CD4-positive, alpha-beta T cell treated with Interleukin-12 subunit alpha and Interleukin-12 subunit beta, for 1 hour (primary cell): ENCODE measurements at regions not wholly inside any gene's neighbourhood (a gene's known extent, or its start where the extent isn't known, plus 50 kb on each side); places are given as distances from the start of the nearest gene placed in this dataset.

Experiments used
- DNase-seq: peaks from one replicate; pipeline ENCODE4 v3.0.0-alpha.2; 2020

GRCh38 chr6:87905101-87905641 lies 142.5 kb upstream of the SPACA1 start:
- DNase-seq, result no peak

DNA sequence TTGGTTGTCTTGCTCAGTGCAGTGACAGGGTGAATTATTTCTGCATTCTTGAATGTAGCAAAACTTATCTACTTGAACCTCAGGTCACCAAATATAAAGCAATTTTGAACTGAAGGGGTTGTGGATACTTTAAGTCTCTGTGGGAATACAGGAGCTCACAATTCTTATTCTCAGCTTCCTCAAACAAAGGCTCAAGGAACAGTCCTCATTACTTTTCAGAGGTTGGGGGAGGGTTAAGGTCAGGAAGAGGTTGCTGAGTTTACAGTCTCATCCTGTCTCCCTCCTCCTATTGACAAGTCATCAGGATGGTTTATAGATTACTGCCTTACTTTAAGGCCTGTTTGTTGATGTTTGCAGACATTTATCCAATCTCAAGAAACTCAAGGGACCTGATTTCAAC lies 143.6 kb upstream of the SPACA1 start:
- DNase-seq, result no peak

DNA sequence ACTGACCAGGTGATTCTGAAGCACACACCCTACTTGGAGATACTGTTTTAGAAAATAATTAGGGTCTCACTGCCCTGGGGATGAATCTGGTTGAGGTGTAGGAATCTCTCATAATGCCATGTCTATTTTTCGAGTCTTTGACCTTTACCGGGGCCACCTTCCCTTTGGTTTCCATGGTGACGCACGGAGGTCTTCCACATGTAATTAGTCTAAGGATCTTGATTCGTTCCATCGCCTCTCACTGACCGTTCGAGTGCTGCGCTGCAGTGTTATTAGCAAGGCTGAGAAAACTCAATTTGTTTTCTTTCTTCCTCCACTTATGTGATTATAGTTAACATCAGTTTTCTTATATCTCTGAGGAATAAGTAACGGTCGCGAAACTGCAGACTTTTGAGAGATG lies 144.3 kb upstream of the SPACA1 start:
- DNase-seq, result no peak

DNA sequence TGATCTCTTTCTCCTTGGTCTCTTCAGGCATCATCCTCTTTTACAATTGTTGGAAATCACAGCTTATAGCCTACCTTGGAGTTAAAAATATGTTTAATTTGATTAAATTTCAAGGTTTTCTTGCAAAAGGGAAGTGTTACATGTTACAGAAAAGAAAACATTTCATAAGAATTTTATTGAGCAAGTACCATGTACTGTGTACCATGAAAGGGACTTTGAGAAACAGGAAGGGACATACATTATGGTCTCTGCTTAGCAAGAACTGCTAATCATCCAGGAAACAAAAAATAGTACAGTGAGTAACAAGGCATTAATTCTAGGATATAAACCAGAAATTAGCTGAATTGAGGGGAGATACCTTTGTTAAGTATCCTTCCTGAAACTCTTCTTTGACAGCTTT lies 145.3 kb upstream of the SPACA1 start:
- no peak for DNase-seq

DNA sequence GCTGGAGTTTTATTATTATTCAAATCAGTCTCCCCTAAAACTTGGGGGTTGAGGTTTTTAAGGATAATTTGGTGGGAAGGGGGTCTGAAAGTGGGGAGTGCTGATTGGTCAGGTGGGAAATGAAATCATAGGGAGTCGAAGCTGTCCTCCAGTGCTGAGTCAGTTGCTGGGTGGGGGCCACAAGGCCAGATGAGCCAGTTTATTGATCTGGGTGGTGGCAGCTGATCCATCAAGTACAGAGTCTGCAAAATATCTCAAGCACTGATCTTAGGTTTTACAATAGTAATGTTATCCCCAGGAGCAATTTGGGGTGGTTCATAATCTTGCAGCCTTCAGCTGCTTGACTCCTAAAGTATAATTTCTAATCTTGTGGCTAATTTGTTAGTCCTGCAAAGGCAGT lies 146.0 kb upstream of the SPACA1 start:
- no peak for DNase-seq

DNA sequence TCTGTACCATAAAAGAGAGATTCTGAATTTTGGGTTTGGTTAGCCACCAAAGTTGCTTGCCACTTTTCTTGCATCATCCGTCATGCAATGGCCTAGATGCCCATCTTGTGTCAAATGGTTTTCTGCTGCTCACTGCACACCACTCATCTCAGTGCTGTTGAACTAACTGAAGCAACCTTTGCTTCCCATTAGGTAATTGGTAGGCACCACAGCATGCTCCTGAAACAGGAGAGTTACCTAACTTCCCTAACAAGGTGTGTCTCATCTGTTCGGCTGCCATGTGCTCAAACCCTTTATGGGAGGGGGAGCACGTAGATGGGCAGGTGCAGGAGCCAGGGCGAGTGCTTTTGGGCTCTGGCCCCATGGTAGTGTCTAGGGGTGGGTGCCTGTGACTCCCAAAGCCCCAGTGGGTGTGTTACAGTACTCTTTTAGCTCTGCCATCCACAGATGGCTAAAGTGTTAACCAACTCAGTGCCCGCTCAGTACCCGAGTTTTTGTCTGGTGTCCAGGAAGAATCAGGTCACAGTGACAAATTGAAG lies 147.4 kb upstream of the SPACA1 start:
- no peak for DNase-seq

DNA sequence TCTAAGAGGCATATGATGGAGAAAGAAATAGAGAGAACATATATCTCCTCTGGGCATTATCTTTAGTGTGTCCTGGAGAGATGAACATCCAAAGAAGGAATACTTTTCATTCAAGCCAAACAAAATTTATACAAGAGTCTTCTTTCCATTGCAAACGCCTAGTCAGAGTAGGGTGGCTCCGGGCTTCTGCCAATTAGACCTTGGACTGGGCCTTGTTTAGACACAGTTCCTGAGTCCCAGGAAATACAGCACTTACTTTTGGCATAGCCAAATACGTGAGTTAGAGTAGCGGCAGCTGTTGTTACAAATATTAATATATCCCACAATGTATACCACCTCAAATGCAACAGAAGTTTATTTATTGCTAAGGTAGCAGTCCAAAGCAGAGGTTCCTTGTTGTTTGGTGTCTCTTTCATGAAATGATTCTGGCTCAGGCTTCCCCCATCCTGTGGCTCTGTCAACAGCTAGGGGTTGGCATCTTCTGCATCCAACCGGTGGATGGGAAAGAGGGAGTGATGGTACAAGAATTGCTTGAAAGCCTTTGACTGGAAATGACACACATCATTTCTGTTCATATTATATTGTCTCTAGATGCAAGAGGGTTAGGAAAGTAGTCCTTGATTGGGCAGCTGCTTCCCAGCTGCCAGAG lies 148.0 kb upstream of the SPACA1 start:
- no peak for DNase-seq

- no peak for DNase-seq
Measured at GRCh38 chr6:87897663-87898062, 150.0 kb upstream of the SPACA1 start.

- no peak for DNase-seq
Measured at GRCh38 chr6:87897013-87897412, 150.6 kb upstream of the SPACA1 start.

- no peak for DNase-seq
Measured at GRCh38 chr6:87887266-87887665, 160.4 kb upstream of the SPACA1 start.

DNA sequence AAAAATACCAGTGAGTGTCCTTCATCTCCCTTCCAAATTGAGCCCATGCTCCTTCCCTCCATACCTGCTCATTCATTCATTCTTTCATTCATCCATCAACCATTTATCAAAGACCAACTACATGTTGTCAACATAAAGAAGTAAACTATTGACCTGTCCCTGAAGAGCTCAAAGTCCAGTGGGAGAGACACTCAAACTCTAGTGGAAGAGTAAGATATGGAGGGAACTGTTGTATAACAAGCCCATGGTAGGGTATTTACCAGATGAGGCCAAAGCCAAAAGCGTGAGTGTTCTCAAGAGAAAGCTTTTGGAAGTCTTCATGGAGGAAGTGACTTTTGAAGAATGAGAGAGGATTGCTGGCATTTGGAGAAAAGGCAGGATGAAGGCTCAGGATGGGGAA lies 163.4 kb upstream of the SPACA1 start:
- DNase-seq, result no peak

DNA sequence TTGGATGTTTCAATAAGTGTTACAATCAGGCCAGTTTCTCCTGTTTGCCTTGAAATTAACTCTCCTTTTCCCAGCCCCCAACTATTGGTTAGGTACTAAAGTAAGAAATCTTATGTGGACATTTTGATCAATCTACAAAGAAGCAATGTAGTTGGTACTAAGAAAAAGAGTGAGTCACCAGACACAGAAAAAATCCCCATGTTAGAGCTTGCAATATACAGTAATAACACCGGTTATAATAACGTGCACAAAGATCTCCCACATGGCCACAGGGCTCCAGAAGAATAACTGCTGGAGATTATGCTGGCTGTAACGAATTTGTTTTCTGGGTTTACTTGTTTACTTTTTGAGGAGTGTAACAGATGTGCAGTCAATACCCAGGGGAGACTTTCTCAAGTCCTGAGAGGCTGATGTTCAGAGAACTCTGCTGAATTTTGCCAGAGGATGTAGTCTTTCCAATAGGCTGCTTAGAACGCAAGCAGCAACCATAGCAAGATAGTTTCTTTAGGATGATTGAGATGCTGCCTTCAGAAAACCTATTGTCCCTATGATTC lies 166.2 kb upstream of the SPACA1 start:
- DNase-seq, result no peak

DNA sequence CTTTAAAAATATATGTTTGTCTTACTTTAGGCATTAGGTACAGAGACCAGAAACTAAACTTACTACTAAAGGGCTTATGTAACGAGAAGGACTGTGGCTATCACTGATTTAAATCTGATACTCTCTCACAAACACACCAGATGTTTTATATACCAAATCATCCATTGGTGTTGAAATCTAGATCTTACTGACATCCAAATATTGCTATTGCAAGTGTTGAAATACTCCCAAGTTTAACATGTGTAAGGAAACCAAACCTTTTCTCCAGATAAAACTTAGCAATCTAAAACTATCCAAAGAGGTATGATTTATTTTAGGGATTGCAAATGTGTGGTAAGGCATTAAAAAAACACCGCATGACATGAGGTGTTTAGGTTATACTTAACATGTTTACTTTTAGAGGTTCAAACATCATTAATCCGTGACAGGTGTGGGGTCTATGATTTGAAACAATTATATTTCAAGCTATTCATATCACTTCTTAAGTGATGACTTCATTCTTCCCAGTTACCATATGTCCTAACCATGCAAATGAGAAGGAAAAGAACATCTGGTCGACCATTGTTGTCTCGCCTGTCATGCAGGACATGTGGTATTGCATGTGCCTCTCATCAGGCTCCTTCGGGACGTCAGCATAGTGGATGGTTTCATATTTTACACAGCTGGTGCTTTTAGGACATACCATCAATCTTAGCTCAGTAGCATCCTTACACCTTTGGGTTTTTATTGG lies 168.3 kb upstream of the SPACA1 start:
- DNase-seq, result no peak

GRCh38 chr6:87875781-87876180 lies 171.9 kb upstream of the SPACA1 start:
- no peak for DNase-seq

DNA sequence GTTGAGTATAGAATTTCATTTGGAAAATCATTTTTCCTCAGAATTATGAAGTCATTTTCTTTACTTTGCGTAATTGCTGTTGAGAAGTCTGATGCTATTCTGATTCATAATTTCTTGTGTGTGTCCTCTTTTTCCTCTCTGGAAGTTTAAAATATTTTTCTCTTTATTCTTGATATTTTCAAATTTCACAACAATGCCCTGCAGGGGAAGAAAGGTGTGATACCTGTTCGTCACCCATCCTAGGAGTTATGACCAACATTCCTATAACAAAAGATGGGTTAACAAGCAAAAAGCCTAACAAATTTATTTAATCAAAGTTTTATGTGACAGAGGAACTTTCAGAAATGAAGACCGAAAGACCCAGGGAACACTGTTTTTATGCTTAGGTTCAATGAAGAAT lies 171.5 kb upstream of the AKIRIN2 start:
- DNase-seq, result no peak

GRCh38 chr6:87870556-87870955 lies 168.5 kb upstream of the AKIRIN2 start:
- DNase-seq, result no peak

GRCh38 chr6:87869064-87869905 lies 167.3 kb upstream of the AKIRIN2 start:
- DNase-seq, result no peak

GRCh38 chr6:87860902-87861301 lies 158.9 kb upstream of the AKIRIN2 start:
- DNase-seq, result no peak

DNA sequence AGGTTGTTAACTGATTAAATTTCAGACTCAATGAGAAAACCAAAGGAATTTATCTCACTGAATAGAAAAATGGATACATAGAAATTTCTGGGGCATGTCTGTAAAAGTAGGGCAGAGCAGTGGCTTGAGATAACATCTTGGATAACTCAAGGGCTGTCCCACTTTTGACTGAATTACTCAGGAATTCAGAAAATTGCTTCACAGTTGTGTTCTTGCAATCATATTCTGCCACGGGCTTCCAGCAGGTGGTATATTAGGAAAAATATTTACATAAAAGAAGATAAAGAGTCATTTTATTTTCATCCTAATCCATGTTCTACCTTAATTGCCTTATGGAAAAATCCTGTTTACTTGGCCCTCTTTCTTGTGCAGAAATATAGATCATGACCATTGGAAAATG lies 156.4 kb upstream of the AKIRIN2 start:
- no peak for DNase-seq

DNA sequence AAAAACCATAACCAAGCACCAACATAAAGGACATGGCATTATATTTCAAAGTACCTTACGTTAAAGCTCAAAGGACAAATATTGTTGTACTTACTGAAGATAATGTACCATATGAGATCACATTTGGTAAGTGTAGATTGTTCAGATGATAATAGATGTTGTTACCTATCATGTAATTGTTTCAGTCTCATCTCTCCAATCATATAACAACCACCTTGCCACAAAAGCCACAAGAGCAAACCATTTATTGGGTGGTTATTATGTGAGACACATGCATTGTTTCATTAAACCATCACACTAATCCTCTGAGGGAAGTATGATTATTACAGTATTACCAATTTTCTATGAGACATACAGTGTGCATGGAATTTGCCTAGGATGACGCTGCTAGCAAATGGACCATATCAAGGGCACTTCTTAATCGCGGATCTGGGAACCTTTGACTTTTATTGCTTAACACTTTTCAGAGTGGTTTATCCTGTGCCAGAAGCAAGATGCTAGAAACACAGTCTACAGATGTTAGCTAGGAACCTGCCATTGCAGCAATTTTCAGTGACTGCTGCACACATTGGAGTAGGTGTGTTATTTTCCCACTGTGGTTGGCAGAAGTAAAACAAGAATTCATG lies 149.8 kb upstream of the AKIRIN2 start:
- DNase-seq, result no peak

DNA sequence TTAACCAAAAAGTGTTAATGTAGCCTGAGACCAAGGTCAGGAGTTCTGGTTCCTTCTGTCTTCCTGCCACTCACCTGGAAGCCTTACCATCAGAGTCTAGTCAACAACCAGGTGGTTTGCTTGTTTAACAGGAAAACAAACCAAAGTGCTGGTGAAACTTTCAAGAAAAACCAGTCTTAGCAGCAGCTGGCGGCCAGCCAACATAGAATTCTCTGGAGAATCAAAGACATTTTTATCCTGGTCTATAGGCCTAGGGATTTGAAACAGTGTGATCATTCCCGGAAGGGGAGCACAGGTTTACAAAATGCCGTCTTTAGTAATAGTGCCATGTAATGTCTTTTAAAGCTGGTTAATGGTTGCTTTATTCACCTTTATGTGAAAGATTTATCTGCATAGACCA lies 146.6 kb upstream of the AKIRIN2 start:
- no peak for DNase-seq

GRCh38 chr6:87847830-87848210 lies 145.8 kb upstream of the AKIRIN2 start:
- no peak for DNase-seq
